Gastroesophageal sphincter (tissue), 4 donors: ENCODE measurements at regions not wholly inside any gene's neighbourhood (a gene's known extent, or its start where the extent isn't known, plus 50 kb on each side); places are given as distances from the start of the nearest gene placed in this dataset.

ENCODE experiments used
- ATAC-seq: fragments of 150-250 bp; one replicate; pipeline ENCODE4 v1.9.1; 2016; ENCODE audit warnings: mild to moderate bottlenecking, moderate library complexity
- H3K27ac ChIP-seq, 4 donors: fragments of 200-600 bp; sonication (generic) in 3 of 4; 1 replicate in 3 of 4; 2 replicates in 1 of 4; pipeline ENCODE4 v1.5.1; 2016 to 2019
- H3K27me3 ChIP-seq: fragments of 200-600 bp; sonication (generic); one replicate; pipeline ENCODE4 v1.5.1; 2019
- H3K36me3 ChIP-seq, 2 donors: fragments of 200-600 bp; sonication (generic); one replicate each; pipeline ENCODE4 v1.5.1; 2019; ENCODE audit warnings: control low read depth in 1 of 2
- H3K4me1 ChIP-seq, 3 donors: fragments of 200-600 bp; sonication (generic); 1 replicate in 2 of 3; 2 replicates in 1 of 3; pipeline ENCODE4 v1.5.1; 2016 to 2019; ENCODE audit warnings: control low read depth in 2 of 3
- H3K4me3 ChIP-seq, 2 donors: fragments of 200-600 bp; sonication (generic); one replicate each; pipeline ENCODE4 v1.5.1; 2019; ENCODE audit warnings: mild to moderate bottlenecking in 1 of 2, moderate library complexity in 1 of 2
- H3K9me3 ChIP-seq, 3 donors: fragments of 200-600 bp; sonication (generic); one replicate each; pipeline ENCODE4 v1.5.1; 2017 to 2019; ENCODE audit warnings: control low read depth in 2 of 3
- CTCF ChIP-seq, 4 experiments: fragments of 200-600 bp in 2 of 4; fragments of 450-650 bp in 2 of 4; sonication (generic) in 1 of 4; IDR thresholded peaks; one replicate each; pipeline ENCODE4 v1.5.1; 2017 to 2019; ENCODE audit warnings: antibody characterized with exemption in 4 of 4, mild to moderate bottlenecking in 2 of 4, moderate library complexity in 2 of 4
- EP300 ChIP-seq: sonication (generic); formaldehyde crosslinking; IDR thresholded peaks from one replicate; pipeline ENCODE4 v1.6.1; 2017; ENCODE audit warnings: antibody characterized with exemption, mild to moderate bottlenecking
- POLR2A ChIP-seq, 2 donors: fragments of 450-650 bp; IDR thresholded peaks; one replicate each; pipeline ENCODE4 v1.6.1; 2017; ENCODE audit warnings: antibody characterized with exemption in 2 of 2, mild to moderate bottlenecking in 2 of 2, moderate library complexity in 1 of 2
- POLR2AphosphoS5 ChIP-seq: sonication (generic); formaldehyde crosslinking; IDR thresholded peaks from one replicate; pipeline ENCODE4 v1.6.1; 2017; ENCODE audit warnings: antibody characterized with exemption
- WGBS, 2 donors: methylation state at CpG; one replicate each; pipeline ENCODE4 v1.1.5; 2018; ENCODE audit warnings: low coverage in 1 of 2; 5-methylcytosine and 5-hydroxymethylcytosine counted together

- Histone ChIP-seq H3K36me3 (no peaks in the 10 kb centered on the region), H3K4me1 (no peaks in the 10 kb centered on the region), H3K9me3 (no peaks in the 10 kb centered on the region), H3K4me3 (no peak overlapping the region), H3K27me3 (no peaks in the 10 kb centered on the region), H3K27ac (no peak overlapping the region)
- WGBS, 2 donors: 93 to 100% methylated on average over 3 to 5 of the region's 6 CpGs
- no peak for ATAC-seq
- TF ChIP-seq EP300 (no peak), POLR2AphosphoS5 (no peak), CTCF (IDR thresholded peaks at IDR 0.05) (no peak), POLR2A (IDR thresholded peaks at IDR 0.05) (no peak)
These were observed 543.9 kb upstream of the ADGRL4 start for GRCh38 chr1:79550402-79550801.

GRCh38 chr1:79549201-79549600 is 542.7 kb upstream of the ADGRL4 start:
- H3K4me3 ChIP-seq: no peak overlapping the region
- ATAC-seq: no peak
- no peaks in the 10 kb centered on the region for H3K9me3 ChIP-seq
- WGBS, 2 donors: 60 to 73% methylated on average over 2 of the region's 2 CpGs
- no peak overlapping the region for H3K27ac ChIP-seq
- H3K36me3 ChIP-seq: no peaks in the 10 kb centered on the region
- no peaks in the 10 kb centered on the region for H3K4me1 ChIP-seq
- H3K27me3 ChIP-seq: no peaks in the 10 kb centered on the region
- TF ChIP-seq CTCF (IDR thresholded peaks at IDR 0.05) (no peak), POLR2A (IDR thresholded peaks at IDR 0.05) (no peak), EP300 (no peak), POLR2AphosphoS5 (no peak)

- TF ChIP-seq CTCF (IDR thresholded peaks at IDR 0.05): no peak
- no peak for TF ChIP-seq POLR2AphosphoS5
- TF ChIP-seq POLR2A (IDR thresholded peaks at IDR 0.05): no peak
- TF ChIP-seq EP300: no peak
- Histone ChIP-seq H3K36me3 (no peaks in the 10 kb centered on the region), H3K4me3 (no peak overlapping the region), H3K4me1 (no peaks in the 10 kb centered on the region), H3K9me3 (no peaks in the 10 kb centered on the region), H3K27ac (no peak overlapping the region), H3K27me3 (no peaks in the 10 kb centered on the region)
- ATAC-seq: no peak
- 94 to 96% methylated on average over 6 to 7 of the region's 7 CpGs for WGBS, 2 donors
These were observed 541.0 kb upstream of the ADGRL4 start for GRCh38 chr1:79547514-79547913.

- H3K4me3 ChIP-seq: no peak overlapping the region
- no peaks in the 10 kb centered on the region for H3K4me1 ChIP-seq
- H3K27me3 ChIP-seq: no peaks in the 10 kb centered on the region
- ATAC-seq: no peak
- no peak for TF ChIP-seq EP300
- TF ChIP-seq CTCF (IDR thresholded peaks at IDR 0.05): no peak
- no peak for TF ChIP-seq POLR2AphosphoS5
- TF ChIP-seq POLR2A (IDR thresholded peaks at IDR 0.05): no peak
- 38 to 62% methylated on average over 2 to 3 of the region's 3 CpGs for WGBS, 2 donors
- no peaks in the 10 kb centered on the region for H3K9me3 ChIP-seq
- H3K27ac ChIP-seq: no peak overlapping the region
- H3K36me3 ChIP-seq: no peaks in the 10 kb centered on the region
These were observed 536.9 kb upstream of the ADGRL4 start for GRCh38 chr1:79543394-79543793.

GRCh38 chr1:79539001-79539400 is 532.5 kb upstream of the ADGRL4 start:
- Histone ChIP-seq H3K9me3 (no peaks in the 10 kb centered on the region), H3K27ac (no peak overlapping the region), H3K36me3 (no peaks in the 10 kb centered on the region), H3K27me3 (no peaks in the 10 kb centered on the region), H3K4me1 (no peaks in the 10 kb centered on the region), H3K4me3 (no peak overlapping the region)
- ATAC-seq: no peak
- no peak for TF ChIP-seq POLR2A (IDR thresholded peaks at IDR 0.05)
- no peak for TF ChIP-seq POLR2AphosphoS5
- TF ChIP-seq CTCF (IDR thresholded peaks at IDR 0.05): no peak
- no peak for TF ChIP-seq EP300
